ENCODE measurements at regions not wholly inside any gene's neighbourhood (a gene's known extent, or its start where the extent isn't known, plus 50 kb on each side); places are given as distances from the start of the nearest gene placed in this dataset.

DNA sequence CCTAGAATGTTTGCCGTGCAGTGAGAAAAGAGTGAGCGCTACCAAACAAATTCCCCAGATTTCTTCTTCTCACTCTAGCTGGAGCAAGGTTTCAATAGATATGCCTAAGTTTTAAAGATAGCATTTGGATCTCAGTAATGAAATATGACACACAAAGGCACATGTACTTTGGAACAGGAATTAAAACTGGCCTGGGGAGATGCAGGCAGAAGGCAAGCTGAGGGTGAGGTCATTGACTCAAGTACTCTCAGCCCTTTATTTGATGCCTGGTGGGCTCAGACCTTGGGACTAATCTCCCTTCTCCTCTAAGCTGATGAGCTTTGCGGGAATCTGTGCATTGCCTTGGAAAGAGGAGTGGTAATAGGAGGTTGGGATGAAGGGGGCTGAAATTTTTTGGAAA lies 323.3 kb upstream of the SLC30A5 start:
- no peak for ATAC-seq

DNA sequence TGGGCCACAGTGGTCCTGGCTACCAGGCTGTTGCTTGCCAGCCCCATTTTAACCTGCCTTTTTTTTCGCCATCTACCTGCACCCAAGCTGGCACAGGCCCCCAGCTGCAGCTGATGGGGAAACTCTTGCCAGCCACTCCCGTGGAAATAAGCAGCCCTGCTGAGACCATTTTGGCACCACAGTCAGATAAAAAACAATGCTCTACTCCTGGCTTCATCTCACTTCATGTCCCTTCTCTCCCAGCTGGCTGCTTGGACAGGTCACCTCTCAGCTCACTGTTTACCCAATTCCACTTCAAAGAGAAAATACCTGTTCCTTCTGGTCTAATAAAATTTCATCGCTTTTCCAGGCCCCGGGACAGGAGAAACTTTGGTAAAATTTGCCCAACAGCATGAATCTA lies 322.6 kb upstream of the SLC30A5 start:
- TF ChIP-seq, protein P1, sequence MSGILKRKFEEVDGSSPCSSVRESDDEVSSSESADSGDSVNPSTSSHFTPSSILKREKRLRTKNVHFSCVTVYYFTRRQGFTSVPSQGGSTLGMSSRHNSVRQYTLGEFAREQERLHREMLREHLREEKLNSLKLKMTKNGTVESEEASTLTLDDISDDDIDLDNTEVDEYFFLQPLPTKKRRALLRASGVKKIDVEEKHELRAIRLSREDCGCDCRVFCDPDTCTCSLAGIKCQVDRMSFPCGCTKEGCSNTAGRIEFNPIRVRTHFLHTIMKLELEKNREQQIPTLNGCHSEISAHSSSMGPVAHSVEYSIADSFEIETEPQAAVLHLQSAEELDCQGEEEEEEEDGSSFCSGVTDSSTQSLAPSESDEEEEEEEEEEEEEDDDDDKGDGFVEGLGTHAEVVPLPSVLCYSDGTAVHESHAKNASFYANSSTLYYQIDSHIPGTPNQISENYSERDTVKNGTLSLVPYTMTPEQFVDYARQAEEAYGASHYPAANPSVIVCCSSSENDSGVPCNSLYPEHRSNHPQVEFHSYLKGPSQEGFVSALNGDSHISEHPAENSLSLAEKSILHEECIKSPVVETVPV (CRISPR knock-in tag; IDR thresholded peaks at IDR 0.05): no peak
- no peak for TF ChIP-seq SNAI2 (CRISPR knock-in tag; IDR thresholded peaks at IDR 0.05)
- TF ChIP-seq, protein P2, sequence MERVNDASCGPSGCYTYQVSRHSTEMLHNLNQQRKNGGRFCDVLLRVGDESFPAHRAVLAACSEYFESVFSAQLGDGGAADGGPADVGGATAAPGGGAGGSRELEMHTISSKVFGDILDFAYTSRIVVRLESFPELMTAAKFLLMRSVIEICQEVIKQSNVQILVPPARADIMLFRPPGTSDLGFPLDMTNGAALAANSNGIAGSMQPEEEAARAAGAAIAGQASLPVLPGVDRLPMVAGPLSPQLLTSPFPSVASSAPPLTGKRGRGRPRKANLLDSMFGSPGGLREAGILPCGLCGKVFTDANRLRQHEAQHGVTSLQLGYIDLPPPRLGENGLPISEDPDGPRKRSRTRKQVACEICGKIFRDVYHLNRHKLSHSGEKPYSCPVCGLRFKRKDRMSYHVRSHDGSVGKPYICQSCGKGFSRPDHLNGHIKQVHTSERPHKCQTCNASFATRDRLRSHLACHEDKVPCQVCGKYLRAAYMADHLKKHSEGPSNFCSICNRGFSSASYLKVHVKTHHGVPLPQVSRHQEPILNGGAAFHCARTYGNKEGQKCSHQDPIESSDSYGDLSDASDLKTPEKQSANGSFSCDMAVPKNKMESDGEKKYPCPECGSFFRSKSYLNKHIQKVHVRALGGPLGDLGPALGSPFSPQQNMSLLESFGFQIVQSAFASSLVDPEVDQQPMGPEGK (CRISPR knock-in tag; IDR thresholded peaks at IDR 0.05; ENCODE audit: borderline replicate concordance): no peak
- no peak for TF ChIP-seq TCF4 (CRISPR knock-in tag; IDR thresholded peaks at IDR 0.05; ENCODE audit: borderline replicate concordance)
- no peak for ATAC-seq

More for the DNA sequence above, 323.3 kb upstream of the SLC30A5 start:
- no peak for TF ChIP-seq GLIS3 (CRISPR knock-in tag; IDR thresholded peaks at IDR 0.05)
- TF ChIP-seq, protein P2 (CRISPR knock-in tag; IDR thresholded peaks at IDR 0.05; ENCODE audit: borderline replicate concordance): no peak
- no peak for TF ChIP-seq OSR1 (CRISPR knock-in tag; IDR thresholded peaks at IDR 0.05)
- TF ChIP-seq ZFP30 (CRISPR knock-in tag; IDR thresholded peaks at IDR 0.05): no peak
- no peak for TF ChIP-seq PPARA (CRISPR knock-in tag; IDR thresholded peaks at IDR 0.05; ENCODE audit: borderline replicate concordance)
- no peak for TF ChIP-seq ZNF8 (CRISPR knock-in tag; IDR thresholded peaks at IDR 0.05)
- no peak for TF ChIP-seq CSDC2 (CRISPR knock-in tag; IDR thresholded peaks at IDR 0.05)
- no peak for TF ChIP-seq TCF4 (CRISPR knock-in tag; IDR thresholded peaks at IDR 0.05; ENCODE audit: borderline replicate concordance)
- TF ChIP-seq, protein P3, sequence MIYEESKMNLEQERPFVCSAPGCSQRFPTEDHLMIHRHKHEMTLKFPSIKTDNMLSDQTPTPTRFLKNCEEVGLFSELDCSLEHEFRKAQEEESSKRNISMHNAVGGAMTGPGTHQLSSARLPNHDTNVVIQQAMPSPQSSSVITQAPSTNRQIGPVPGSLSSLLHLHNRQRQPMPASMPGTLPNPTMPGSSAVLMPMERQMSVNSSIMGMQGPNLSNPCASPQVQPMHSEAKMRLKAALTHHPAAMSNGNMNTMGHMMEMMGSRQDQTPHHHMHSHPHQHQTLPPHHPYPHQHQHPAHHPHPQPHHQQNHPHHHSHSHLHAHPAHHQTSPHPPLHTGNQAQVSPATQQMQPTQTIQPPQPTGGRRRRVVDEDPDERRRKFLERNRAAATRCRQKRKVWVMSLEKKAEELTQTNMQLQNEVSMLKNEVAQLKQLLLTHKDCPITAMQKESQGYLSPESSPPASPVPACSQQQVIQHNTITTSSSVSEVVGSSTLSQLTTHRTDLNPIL (CRISPR knock-in tag; IDR thresholded peaks at IDR 0.05; ENCODE audit: low read depth): no peak
- no peak for TF ChIP-seq ZNF565 (CRISPR knock-in tag; conservative IDR thresholded peaks at IDR 0.05; ENCODE audit: low read depth)
- no peak for TF ChIP-seq ZC3H10 (CRISPR knock-in tag; IDR thresholded peaks at IDR 0.05)
- TF ChIP-seq, protein P4, sequence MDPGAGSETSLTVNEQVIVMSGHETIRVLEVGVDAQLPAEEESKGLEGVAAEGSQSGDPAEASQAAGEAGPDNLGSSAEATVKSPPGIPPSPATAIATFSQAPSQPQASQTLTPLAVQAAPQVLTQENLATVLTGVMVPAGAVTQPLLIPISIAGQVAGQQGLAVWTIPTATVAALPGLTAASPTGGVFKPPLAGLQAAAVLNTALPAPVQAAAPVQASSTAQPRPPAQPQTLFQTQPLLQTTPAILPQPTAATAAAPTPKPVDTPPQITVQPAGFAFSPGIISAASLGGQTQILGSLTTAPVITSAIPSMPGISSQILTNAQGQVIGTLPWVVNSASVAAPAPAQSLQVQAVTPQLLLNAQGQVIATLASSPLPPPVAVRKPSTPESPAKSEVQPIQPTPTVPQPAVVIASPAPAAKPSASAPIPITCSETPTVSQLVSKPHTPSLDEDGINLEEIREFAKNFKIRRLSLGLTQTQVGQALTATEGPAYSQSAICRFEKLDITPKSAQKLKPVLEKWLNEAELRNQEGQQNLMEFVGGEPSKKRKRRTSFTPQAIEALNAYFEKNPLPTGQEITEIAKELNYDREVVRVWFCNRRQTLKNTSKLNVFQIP (CRISPR knock-in tag; IDR thresholded peaks at IDR 0.05; ENCODE audit: borderline replicate concordance, low read depth): no peak
- no peak for TF ChIP-seq ESRRG (CRISPR knock-in tag; IDR thresholded peaks at IDR 0.05)

DNA sequence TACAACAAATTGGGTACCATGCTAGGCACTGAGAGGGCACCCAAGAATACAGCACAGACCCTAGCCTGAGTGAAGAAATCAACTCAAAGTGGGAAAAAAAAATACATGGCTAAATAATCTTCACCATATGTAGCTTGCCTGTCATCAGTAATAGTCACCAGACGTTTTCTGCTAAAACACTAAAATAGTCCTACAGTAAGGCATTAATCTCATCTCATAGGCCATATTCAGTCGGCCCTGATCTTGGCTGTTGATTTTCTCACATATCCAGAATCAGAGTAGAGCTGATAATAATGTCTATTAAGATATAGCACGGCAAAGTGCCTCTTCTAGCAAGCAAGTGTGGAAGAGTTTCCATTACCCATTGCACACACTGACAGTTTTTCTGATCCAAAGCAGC lies 322.1 kb upstream of the SLC30A5 start:
- no peak for ATAC-seq
- TF ChIP-seq, protein P4 (CRISPR knock-in tag; IDR thresholded peaks at IDR 0.05; ENCODE audit: borderline replicate concordance, low read depth): no peak

DNA sequence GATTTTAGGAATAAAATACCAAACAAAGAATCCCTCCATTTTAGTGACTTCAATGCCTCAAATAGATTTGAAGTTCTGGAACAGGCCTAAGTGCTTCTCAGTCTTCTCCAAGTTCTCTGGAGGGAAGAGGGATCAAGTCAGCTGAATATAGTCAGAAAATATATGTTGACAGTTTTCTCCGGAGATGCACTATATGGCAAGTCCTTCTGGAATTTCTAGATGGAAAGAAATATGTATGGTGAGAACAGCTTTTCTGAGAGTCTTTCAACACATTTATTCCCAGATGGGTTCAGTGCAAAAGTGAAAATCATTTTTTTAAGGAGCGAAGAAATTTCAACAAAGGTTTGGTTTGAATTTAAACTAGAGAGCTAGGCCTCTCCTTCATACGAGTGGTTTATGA lies 317.4 kb upstream of the SLC30A5 start:
- ATAC-seq: no peak
- no peak for TF ChIP-seq ESRRG (CRISPR knock-in tag; IDR thresholded peaks at IDR 0.05)
- no peak for TF ChIP-seq ZNF565 (CRISPR knock-in tag; conservative IDR thresholded peaks at IDR 0.05; ENCODE audit: low read depth)
- TF ChIP-seq RARB (CRISPR knock-in tag; IDR thresholded peaks at IDR 0.05): no peak
- TF ChIP-seq ZNF8 (CRISPR knock-in tag; IDR thresholded peaks at IDR 0.05): no peak
- TF ChIP-seq SNAI2 (CRISPR knock-in tag; IDR thresholded peaks at IDR 0.05): no peak
- no peak for TF ChIP-seq PPARA (CRISPR knock-in tag; IDR thresholded peaks at IDR 0.05; ENCODE audit: borderline replicate concordance)
- no peak for TF ChIP-seq ARNTL (CRISPR knock-in tag; IDR thresholded peaks at IDR 0.05; ENCODE audit: borderline replicate concordance, low read depth)
- TF ChIP-seq BACH2 (CRISPR knock-in tag; IDR thresholded peaks at IDR 0.05; ENCODE audit: borderline replicate concordance): no peak
- TF ChIP-seq, protein P2 (CRISPR knock-in tag; IDR thresholded peaks at IDR 0.05; ENCODE audit: borderline replicate concordance): no peak
- TF ChIP-seq, protein P3 (CRISPR knock-in tag; IDR thresholded peaks at IDR 0.05; ENCODE audit: low read depth): no peak

Data from SK-N-SH treated with all-trans-retinoic acid at 6 μM for 48 hours (cell line).